ENCODE measurements at regions not wholly inside any gene's neighbourhood (a gene's known extent, or its start where the extent isn't known, plus 50 kb on each side); places are given as distances from the start of the nearest gene placed in this dataset.

DNA sequence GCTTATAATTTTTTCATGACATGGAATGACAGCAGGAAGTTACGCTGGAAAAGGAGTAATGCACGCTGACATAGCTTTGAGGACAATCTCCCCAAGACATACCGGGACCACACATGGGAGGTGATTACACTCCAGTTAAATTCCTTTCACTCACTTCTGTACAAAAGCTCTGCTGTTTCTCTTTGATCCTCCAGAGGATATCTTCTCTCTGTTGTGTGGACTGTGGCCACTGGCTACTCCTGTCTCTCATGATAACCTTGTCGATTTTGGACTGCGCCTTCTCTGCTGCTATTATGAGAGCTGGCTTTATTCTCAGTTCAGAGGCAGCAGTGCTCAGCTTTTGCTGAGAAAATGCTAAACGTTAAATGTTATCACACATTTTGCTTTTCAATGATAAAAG is 464.6 kb downstream of the FGF9 start:
- DNase-seq: no peak

DNA sequence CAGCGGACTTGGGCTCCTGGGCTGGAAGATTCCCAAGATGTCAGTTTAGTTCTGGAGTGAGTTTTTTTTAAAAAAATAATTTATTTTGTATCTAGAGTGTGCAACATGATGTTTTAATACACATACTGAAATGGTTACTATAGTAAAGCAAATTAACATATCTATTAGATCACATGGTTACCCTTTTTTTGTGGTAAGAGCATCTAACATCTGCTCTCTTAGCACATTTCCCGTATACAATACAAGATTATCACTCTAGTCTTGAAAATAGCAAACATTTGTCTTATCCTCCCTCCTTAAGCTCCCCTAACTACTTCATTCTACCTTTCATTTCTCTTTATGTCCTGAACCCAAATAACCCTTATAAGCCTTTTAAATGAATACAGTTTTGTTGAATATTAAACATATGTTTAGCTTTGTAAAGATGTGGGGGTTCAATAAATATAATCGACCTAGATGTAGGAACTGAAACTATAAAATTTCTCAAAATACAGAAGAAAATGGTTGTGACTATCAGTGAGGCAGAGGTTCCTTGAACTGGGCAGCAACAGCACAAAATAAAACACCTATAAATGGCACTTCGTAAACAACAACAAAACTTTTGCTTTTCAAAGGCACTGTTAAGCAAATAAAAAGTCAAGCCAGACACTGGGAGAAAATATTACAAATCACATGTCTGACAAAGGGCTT is 466.6 kb downstream of the FGF9 start:
- DNase-seq: no peak

DNA sequence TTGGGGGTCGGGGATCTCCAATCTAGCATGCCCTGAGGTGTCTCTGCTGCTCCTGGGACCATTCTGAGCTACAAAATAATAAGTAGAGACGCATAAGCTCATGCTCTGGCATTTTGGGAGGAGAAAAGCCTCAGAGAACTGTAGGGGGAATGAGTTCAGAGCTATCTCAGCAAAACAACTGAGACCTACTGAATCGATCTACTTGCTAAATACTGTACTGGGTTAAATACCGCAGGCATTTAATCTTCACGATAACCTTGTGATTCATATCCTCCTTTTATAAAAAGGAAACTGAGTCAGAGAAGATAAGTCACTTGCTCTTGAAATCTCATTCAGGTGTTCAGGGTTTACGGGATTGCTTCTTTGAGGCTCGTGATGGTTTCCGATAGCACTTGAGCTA is 468.1 kb downstream of the FGF9 start:
- no peak for DNase-seq

DNA sequence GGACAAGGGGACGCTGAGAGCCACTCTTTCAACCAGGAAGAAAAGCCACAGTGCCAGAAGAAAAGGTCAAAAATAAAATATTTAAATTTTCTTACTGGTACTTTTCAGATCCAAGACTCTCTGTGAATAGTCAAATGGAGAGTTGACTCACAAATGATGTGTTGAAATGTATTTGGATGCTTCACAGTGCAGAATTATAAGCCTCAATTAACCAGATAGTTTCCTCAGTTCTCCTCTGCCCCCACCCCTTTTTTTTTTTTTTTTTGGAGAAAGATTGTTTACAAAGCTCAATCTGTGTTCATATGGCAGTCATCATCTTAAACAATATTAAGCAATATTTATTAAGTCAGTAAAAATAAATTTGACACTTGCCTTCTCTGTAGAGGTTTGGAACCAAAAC is 470.8 kb downstream of the FGF9 start:
- DNase-seq: no peak

DNA sequence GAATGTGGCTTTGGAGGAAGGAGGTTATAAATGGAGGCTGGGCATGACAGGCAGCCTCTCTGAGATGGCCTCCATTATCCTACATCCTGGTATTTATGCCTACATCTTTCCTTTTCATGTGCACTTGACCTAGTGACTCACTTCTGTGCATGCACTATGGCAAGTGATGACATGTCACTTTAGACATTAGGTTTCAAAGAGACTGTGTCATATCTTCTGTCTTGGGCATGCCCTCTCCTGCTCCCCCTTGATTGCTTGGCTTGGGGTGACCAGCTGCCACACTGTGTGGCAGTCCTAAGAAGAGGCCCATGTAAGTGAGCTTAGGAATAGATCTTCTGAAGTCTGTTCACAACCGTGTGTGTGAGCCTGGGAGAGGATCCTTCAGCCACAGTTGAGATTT is 472.8 kb downstream of the FGF9 start:
- DNase-seq: no peak

DNA sequence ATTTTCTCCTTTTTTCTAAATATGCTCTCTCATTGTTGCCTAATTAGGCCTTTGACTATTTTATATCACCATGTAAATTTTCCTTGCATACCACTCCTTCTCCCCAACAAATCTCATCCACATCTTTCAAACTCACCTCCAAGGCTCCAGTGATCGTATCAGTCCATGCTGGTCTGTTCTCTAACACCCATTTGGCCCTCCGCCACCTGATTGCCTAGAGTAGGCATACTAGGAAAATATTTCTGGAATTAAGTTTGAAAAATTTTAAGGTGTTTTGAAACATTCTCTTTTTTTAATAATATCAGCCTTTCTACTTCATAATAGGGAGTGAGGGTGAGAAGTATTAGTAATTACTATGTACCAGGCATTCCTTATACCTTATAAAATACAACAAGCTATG is 473.9 kb downstream of the FGF9 start:
- DNase-seq: no peak

DNA sequence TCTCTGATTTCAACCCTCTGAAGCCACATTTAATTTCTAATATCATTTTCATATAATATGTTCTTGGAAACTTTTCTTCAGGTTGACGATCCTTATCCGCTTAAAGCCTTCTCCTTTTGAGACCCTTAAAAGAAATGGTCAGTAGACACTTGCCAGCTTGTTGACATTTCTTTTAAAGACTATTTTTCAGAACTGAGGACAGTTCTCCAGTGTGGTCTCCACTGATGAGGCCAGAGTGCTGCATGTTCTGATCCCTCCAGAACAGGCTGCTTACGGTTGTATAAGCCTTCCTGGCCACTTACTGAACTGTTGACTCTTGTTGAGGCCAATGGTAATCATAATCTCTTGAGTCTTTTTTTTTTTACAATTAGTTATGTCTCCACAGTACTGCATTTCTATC is 477.3 kb downstream of the FGF9 start:
- no peak for DNase-seq

DNA sequence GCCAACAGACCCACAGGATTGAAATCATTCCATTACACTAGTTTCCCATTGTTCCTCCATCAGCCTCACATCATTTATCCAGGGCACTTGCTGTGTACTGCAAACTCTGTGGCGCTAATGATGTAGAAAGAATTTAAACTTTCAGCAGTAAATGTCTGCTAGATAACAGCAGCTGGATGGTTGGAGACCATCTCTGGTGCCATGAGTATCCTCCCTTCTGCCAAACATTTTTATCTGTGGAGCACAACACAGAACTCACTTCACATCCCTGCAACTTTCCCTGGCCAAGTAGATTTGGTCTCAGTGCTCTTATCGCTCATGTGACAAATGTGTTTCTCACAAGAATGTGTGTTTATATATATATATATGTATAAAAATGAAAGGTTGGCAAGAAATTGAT is 481.9 kb downstream of the FGF9 start:
- no peak for DNase-seq

DNA sequence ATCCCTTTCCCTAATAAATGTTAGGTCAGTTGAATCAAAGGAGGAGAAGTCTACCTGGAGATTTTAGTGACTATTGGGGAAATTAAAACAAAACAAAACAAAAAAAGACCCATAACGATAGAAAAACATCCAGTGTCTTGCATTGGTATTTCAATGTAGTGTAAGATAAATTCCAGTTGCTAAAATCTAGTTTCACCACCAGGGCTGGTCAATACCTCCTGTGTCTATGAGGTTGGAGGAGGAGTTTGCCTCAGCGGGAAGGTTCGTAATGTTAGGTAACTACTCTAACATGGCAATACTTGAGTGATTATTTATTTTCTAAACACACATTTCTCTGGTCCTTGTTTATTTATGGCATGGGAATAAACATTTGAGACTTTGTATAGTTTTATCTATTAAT is 483.2 kb downstream of the FGF9 start:
- no peak for DNase-seq

DNA sequence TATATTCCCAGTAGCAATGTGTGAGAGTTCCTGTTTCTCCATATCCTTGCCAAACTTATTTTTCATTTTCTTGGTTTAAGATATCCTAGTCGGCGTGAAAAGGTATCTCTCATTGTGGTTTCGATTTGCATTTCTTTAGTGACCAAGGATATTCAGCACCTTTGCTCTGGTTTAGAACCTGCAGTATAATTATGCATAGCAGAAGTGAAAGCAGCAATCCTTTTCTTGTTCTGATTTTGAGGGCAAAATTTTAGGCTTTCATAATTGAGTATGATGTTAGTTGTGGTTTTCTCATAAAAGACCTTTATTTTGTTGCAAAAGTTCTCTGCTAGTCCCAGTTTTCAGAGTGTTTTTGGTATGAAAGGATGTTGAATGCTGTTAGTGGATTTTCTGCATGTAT is 491.0 kb downstream of the FGF9 start:
- DNase-seq: no peak

DNA sequence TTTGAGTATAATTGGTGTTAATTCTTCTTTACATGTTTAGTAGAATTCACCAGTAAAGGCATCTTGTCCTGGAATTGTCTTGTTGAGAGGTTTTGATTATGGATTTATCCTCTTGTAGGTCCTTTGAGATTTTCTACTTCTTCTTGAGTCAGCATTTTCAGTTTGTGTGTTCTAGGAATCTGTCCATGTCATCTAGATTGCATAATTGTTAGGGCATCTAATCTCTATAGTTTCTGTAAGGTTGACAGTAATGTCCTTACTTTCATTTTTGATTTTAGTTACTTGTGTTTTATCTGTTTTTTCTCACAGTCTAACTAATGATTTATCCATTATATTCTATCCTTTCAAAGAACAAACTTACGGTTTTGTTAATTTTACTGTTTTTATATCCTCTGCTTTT is 492.0 kb downstream of the FGF9 start:
- DNase-seq: no peak

DNA sequence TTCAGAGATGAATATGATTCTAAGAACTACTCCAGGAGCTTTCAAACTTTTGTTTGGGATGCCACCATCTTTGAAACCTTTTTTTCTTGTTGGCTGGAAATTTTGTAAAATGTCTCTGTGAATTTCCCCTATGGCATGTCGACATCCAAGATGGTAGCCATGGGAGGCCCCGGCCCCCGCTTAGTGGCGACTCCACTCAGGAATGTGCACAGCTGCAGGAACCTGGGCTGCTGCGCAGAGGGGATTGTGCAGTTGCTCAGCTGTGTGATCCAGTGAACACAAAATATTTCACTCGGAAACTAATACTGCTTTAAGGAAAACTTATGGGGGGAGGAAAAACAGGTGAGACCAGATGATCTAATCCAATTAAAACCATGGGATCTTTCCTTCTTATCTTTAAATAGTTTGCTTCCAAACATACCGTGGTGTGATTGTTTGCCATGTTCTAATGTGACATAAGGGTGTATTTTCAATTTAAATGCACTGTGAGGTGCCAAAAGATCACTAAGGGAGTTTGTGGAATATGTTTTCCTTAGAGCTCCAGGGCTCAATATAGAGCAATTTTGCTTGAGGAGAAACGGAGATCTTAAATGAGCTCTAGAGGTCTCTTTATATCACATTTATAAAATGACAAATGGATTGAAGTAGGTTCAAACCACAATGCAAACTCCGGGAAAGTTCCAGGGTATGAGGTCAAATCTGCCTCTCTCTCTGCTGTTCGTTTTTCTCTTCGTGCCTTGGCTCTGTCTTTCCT is 497.7 kb downstream of the FGF9 start:
- no peak for DNase-seq

DNA sequence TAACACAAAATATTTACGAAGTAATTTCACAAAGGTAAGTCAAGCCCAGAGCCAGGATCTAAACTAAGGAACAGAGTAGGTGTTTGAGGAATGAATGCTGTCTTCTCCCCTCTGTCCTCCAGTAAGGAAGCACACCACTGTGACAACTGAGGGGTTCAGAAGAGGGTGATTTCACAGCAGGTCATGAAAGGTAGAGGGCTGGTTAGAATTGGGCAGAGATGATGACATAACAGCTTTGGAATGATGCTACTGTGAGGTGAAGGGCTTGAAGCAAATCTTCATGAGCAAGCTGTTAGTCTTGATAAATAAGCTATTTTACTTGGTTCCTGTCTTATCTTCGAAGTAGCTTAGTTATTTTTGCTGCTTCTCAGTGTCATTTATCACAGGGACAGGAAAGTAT is 498.6 kb downstream of the FGF9 start:
- DNase-seq: no peak

DNA sequence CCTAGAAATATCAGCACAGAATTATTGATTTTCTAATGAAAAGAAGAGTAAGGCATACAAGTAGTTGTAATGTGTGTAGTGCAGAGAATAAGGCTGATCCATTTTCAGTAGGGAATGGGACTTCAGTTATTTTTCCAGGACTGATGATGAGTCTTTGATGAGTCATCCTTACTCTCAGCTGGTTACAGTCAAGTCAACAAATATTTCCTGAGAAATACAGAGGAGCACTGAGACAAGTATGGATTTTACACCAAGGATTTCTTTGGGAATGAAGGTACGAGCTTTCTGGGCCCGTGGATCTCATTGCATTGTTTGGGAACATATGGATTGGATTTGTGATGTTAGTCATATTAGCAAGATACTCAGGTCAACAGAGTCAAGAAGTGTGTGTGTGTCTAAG is 502.7 kb downstream of the FGF9 start:
- DNase-seq: peak; percentile 90

DNA sequence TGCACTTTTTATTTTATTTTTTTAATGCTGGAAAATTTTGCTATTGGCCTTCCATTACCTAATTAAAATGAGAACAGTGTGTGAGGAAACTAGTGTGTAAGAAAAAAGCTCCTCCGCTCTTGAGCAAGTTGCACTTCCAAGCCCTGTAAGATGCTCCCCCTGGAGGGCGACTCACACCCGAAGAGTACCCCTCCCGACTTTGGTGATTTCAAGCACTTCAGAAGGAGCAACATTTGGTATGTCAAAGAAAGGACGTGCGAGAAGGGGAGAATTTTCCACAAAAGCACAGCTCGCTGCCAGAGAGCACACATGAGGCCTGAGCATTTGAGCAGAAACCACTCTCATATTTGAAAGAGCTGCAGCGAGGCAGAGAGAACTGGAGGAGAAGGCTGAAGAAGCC is 504.4 kb downstream of the FGF9 start:
- DNase-seq: no peak

DNA sequence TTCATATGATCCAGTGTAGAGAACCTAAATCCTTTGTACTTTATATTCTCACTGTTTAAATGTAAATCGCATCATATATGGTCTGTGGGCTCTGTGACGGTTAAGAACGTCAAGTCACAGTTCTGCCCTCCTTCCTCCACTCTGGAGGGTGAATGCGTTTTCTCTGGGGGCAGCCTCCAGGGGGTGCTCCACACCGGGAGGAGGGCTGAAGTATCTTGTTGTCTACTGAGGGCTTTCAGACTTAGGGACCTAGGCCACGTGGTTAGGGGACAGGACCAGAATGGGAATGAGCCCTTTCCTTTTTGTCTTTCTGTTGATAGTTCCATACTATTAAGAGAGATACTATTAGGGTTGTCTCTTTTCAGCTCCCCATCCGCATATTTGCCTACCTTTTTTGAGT is 504.9 kb downstream of the FGF9 start:
- DNase-seq: no peak

DNA sequence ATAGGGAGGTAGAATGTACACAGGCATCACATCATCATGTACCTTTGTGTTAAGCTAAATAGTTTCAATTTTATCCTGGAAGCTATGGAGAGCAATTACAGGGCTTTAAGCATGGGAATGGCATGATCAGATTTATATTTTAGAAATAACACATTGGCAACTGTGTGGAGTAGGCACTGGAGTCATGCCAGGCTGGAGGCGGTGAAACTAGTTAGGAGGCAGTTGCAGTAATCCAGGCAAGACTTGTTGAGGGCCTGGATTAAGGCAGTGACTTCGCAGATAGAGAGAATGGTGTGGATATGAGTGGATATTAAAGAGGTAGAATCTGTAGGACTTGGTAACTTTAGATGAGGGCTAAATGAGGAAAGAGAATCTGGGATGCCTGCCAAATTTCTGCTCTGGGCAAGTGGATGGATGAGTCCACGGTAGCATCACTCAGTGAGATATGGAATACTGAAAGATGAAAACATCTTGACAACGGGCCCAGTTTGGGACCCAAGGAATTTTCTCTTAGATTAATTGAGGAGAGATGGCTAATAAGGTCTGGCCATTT is 506.2 kb downstream of the FGF9 start:
- DNase-seq: peak; percentile 14

DNA sequence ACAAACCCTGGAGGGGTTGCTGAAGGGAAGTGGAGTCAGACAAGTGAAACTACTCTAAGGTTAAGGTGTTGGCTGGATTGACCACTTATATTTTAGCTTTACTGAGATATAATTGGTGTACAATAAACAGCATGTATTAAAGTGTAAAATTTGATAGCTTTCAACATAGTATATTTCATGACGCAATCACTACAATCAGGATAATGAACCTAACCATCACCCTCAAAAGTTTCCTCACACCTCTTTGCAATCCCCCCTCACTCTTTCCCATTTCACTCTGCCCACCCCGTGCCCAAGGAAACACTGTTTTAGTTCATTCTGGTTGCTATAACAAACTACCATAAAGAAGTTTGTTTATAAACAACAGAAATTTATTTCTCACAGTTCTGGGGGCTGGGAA is 508.0 kb downstream of the FGF9 start:
- no peak for DNase-seq

DNA sequence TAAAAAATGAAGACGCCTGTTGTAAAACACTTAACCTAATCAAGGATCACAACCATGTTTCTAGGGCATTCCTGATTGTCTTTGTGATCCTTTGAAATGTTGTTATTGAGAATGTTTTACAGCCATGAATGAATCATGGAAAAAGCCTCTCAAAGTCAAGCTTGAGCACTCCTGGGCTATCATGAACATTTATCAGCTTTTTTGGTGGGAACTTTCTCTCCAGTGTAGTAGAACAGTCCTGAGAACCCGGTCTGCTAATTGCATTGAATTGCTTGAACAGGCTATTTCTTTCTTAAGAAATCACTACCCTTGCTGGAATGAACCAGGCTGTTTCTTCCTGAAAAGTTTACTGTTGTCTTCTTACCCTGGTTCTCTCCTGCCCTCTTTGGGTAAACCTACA is 516.5 kb downstream of the FGF9 start:
- no peak for DNase-seq

DNA sequence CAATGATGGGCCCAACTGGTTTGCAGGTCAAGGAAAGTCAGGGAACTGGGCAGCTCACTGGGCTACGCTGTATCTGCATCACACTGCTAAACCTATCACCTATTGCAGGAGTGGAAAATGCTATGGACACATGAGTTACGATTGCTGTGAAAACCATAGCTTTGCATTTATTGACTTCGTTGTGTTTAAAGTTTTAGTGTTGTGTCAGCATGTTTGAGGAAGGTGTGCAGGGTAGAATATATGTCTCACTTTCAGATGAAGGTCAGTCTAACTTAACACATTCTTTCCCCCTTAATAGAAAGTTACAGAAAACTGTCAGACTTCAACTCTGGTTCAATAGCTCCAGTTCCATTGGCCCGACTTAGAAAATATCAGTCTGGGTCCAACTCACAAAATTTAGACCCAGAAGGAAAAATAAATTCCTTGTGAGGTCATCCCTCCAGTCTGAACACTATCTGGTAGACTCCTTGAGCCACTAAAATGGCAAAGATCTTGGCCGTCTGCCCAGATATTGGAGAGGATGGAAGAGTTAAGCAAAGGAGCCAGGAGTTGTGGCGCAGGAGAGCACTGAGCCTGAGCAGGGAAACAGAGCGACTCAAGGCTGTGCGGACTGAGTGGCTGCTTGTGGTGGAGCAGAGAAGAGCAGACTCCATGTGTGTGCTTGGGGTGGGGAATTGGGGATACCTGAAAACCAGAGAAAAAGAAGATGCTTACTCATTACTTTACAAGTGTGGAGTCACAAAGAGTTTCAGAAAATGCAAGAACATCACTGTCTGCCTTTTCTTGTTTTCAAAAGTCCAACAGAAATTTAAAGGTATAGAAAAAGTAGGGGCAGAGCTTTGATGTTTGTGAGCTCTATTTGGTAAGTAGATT is 518.5 kb downstream of the FGF9 start:
- DNase-seq: peak; percentile 9

DNA sequence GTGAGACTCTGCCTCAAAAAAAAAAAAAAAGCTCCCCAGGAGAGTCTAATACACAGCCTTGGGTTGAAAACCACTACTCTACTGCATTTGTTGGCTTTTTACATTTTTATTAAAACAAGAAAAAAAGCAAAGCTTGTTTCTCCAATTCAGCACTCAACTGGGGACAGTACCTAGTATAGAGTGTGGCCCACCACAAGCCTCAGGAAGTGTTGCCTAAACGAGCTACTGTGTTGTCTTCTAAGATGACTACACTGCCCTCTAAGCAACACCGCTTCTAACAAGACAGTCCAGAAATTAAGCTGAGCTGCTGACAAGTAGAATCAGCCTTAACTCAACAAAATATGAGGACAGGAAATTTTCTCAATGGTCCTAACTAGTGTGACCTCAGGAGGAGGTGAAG is 522.2 kb downstream of the FGF9 start:
- DNase-seq: no peak

DNA sequence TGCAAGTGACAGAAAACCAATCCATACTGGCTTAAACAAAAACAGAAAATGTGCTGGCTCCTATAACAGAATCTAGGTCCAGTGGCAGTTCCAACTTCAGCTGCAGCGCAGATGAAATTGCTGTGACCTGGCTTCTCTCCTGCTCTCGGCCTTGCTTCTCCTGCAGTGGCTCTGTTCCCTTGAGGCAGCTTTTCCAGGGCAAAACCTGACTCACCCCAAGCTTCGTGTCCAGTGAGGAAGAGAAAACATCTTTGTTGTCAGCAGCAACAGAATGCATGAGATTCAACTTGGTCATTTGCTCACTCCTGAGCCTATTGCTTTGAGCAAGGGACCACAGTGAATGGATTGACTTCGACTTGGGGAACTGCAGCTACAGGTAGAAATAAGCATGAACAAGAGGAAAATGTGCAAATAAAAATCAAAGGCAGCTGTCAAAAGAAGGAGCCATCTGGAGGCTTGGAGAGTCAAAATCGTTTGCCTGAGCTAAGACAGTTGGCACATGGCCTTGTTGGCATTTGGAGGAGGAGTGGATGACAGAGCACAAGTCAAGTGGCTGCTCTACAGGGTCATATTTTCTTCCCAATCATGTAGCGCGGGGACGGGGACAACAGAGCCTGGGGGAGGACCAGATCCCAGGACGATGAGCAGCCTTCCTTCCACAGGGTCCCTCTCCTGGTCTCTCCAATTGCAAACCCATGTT is 523.4 kb downstream of the FGF9 start:
- no peak for DNase-seq

DNA sequence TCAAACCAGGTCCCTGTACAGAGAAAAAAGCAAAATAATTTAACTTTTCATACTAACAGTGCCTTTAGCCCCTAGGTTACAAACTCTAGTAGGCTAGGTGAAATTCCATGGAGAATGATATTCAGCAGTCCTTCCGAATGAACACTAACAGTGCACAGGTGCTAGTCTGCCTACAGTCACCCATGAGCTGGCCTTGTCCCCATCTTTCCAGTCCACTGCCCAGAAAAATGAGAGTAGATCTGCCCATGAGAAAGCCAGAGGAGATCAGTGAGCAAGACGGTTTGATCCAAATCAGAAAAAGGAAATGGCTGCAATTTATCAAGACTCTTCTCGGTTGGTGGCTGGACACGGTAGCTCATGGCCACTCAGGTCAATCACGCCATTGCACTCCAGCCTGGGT is 524.9 kb downstream of the FGF9 start:
- no peak for DNase-seq
